SK-N-SH (cell line): ENCODE measurements at regions not wholly inside any gene's neighbourhood (a gene's known extent, or its start where the extent isn't known, plus 50 kb on each side); places are given as distances from the start of the nearest gene placed in this dataset.

Experiments used
- CTCF ChIA-PET: fragments of 300-600, 350-600 bp; formaldehyde crosslinking; extraction: SDS; loops from one replicate; lab custom pipeline; 2021; lab: Yijun Ruan, JAX
- POLR2A ChIA-PET: fragments of 350-600 bp; sonication (Branson Sonifier 250); formaldehyde crosslinking; extraction: SDS; loops from one replicate; lab custom pipeline; 2020; ENCODE audit warnings: antibody characterized with exemption, inconsistent platforms; lab: Yijun Ruan, JAX
- DNase-seq: peaks from one replicate; pipeline ENCODE4 v3.0.0; 2012
- H2AFZ ChIP-seq: fragments of 200-600 bp; sonication (generic); 2 replicates; pipeline ENCODE4 v1.8.1; 2016; ENCODE audit warnings: antibody characterized with exemption, mild to moderate bottlenecking, low read depth
- H3F3A ChIP-seq: fragments of 200-600 bp; sonication (generic); replicated peaks from 2 replicates; pipeline ENCODE3; 2016; ENCODE audit warnings: antibody characterized with exemption, mild to moderate bottlenecking; ENCODE audit not compliant: insufficient read depth
- H3K27ac ChIP-seq, 2 experiments: fragments of 200-500 bp in 1 of 2; fragments of 200-600 bp in 1 of 2; sonication (Bioruptor generic) in 1 of 2; sonication (generic), shearing (Covaris generic) in 1 of 2; 2 replicates each; pipeline versions ENCODE4 v1.5.1 to v1.6.1; 2014 to 2016; ENCODE audit warnings: low read depth in 2 of 2, inconsistent platforms in 1 of 2, low read length in 1 of 2, mild to moderate bottlenecking in 1 of 2, mixed read lengths in 1 of 2
- H3K27me3 ChIP-seq: fragments of 200-600 bp; sonication (generic), shearing (Covaris generic); 2 replicates; pipeline ENCODE4 v1.6.1; 2016; ENCODE audit warnings: mixed run types; ENCODE audit not compliant: insufficient read depth
- H3K36me3 ChIP-seq, 2 experiments: fragments of 200-500 bp in 1 of 2; fragments of 200-600 bp in 1 of 2; sonication (Bioruptor generic) in 1 of 2; sonication (generic) in 1 of 2; replicated peaks in 1 of 2; 2 replicates each; pipeline versions ENCODE3 to v1.5.1; 2014 to 2016; ENCODE audit warnings: low read length in 1 of 2, mild to moderate bottlenecking in 1 of 2; ENCODE audit not compliant: insufficient read depth in 2 of 2, control insufficient read depth in 1 of 2
- H3K4me1 ChIP-seq, 2 experiments: fragments of 200-500 bp in 1 of 2; fragments of 200-600 bp in 1 of 2; sonication (Bioruptor generic) in 1 of 2; sonication (generic), shearing (Covaris generic) in 1 of 2; 2 replicates each; pipeline versions ENCODE4 v1.5.1 to v1.6.1; 2014 to 2016; ENCODE audit warnings: low read depth in 1 of 2, low read length in 1 of 2, mixed run types in 1 of 2; ENCODE audit not compliant: insufficient read depth in 2 of 2, control insufficient read depth in 1 of 2
- H3K4me2 ChIP-seq: fragments of 200-600 bp; sonication (generic), shearing (Covaris generic); 2 replicates; pipeline ENCODE4 v1.6.1; 2017; ENCODE audit warnings: mixed run types
- H3K4me3 ChIP-seq, 2 experiments: fragments of 200-500 bp in 1 of 2; fragments of 200-600 bp in 1 of 2; sonication (Bioruptor generic) in 1 of 2; sonication (generic), shearing (Covaris generic) in 1 of 2; 2 replicates each; pipeline versions ENCODE4 v1.5.1 to v1.8.1; 2014 to 2016; ENCODE audit warnings: low read depth in 2 of 2, inconsistent platforms in 1 of 2, low read length in 1 of 2, mild to moderate bottlenecking in 1 of 2, mixed read lengths in 1 of 2, moderate library complexity in 1 of 2
- H3K79me2 ChIP-seq: fragments of 200-600 bp; sonication (generic); 2 replicates; pipeline ENCODE4 v1.8.1; 2017; ENCODE audit warnings: mild to moderate bottlenecking; ENCODE audit not compliant: insufficient read depth
- H3K9ac ChIP-seq: fragments of 200-600 bp; sonication (generic); 2 replicates; pipeline ENCODE4 v1.6.1; 2017; ENCODE audit warnings: mixed run types
- H3K9me2 ChIP-seq: fragments of 200-600 bp; sonication (generic); 2 replicates; pipeline ENCODE4 v1.6.1; 2017; ENCODE audit warnings: mixed run types
- H3K9me3 ChIP-seq: fragments of 200-600 bp; sonication (generic); 2 replicates; pipeline ENCODE4 v1.6.1; 2017; ENCODE audit warnings: mixed run types, mild to moderate bottlenecking, moderate library complexity
- H4K20me1 ChIP-seq: fragments of 200-600 bp; sonication (generic); 2 replicates; pipeline ENCODE4 v1.6.1; 2017; ENCODE audit warnings: mild to moderate bottlenecking, mixed run types; ENCODE audit not compliant: insufficient read depth
- EP300 ChIP-seq, 2 experiments: IDR thresholded peaks; 2 replicates each; pipeline versions ENCODE4 v1.4.0 to v1.6.1; 2012; ENCODE audit warnings: borderline replicate concordance in 1 of 2, low read depth in 1 of 2, low read length in 1 of 2
- FOSL2 ChIP-seq: IDR thresholded peaks from 2 replicates; pipeline ENCODE4 v1.4.0; 2012; ENCODE audit warnings: low read depth, mild to moderate bottlenecking, moderate library complexity, borderline replicate concordance
- MXI1 ChIP-seq: IDR thresholded peaks from 2 replicates; pipeline ENCODE4 v1.6.1; 2012; ENCODE audit warnings: mild to moderate bottlenecking, low read depth, low read length, improper control_type of control experiment
- NFIC ChIP-seq: IDR thresholded peaks from 2 replicates; pipeline ENCODE4 v1.4.0; 2012; ENCODE audit warnings: borderline replicate concordance
- NRF1 ChIP-seq: IDR thresholded peaks from 2 replicates; pipeline ENCODE4 v1.6.1; 2012; ENCODE audit warnings: low read depth, mild to moderate bottlenecking, low read length
- PBX3 ChIP-seq: IDR thresholded peaks from 2 replicates; pipeline ENCODE4; 2012
- POLR2AphosphoS5 ChIP-seq: IDR thresholded peaks from 2 replicates; pipeline ENCODE4 v1.6.1; 2012; ENCODE audit warnings: low read depth, low read length
- RAD21 ChIP-seq: IDR thresholded peaks from 2 replicates; pipeline ENCODE4 v1.6.1; 2012; ENCODE audit warnings: mild to moderate bottlenecking, low read length
- RCOR1 ChIP-seq: fragments of 150-350 bp; IDR thresholded peaks from 2 replicates; pipeline ENCODE4 v1.6.1; 2017; ENCODE audit warnings: antibody characterized with exemption, low read length
- RXRA ChIP-seq: IDR thresholded peaks from 2 replicates; pipeline ENCODE4 v1.4.0; 2012; ENCODE audit warnings: low read depth, mild to moderate bottlenecking, borderline replicate concordance
- SMC3 ChIP-seq: IDR thresholded peaks from 2 replicates; pipeline ENCODE4 v1.6.1; 2012; ENCODE audit warnings: low read depth, low read length, improper control_type of control experiment
- TEAD4 ChIP-seq: IDR thresholded peaks from 2 replicates; pipeline ENCODE4 v1.4.0; 2012; ENCODE audit warnings: mild to moderate bottlenecking, borderline replicate concordance; ENCODE audit not compliant: insufficient read depth
- WGBS: methylation state at CpG from one replicate; pipeline ENCODE4 v1.1.6; 2017; ENCODE audit warnings: low lambda C conversion rate; 5-methylcytosine and 5-hydroxymethylcytosine counted together

- Histone ChIP-seq H3K36me3 (no peaks in the 10 kb centered on the region), H3K9ac (no peak overlapping the region), H3F3A (no peaks in the 10 kb centered on the region), H3K4me2 (no peak overlapping the region), H3K9me3 (no peaks in the 10 kb centered on the region), H3K4me1 (peaks cover 0 to 7% of the 10 kb centered on the region in 2 experiments; a peak in 1 of 4 replicates), H3K27me3 (no peaks in the 10 kb centered on the region; the same call in 1 of the 2 replicates), H3K9me2 (no peaks in the 10 kb centered on the region), H3K4me3 (no peak overlapping the region), H3K79me2 (no peaks in the 10 kb centered on the region), H3K27ac (no peak overlapping the region), H2AFZ (no peak overlapping the region), H4K20me1 (no peaks in the 10 kb centered on the region)
- POLR2A ChIA-PET: no interaction called here
- WGBS: 46% methylated on average over 9 of the region's 9 CpGs
- DNase-seq: no peak
- TF ChIP-seq RCOR1 (peak; percentile 25; the same call in 1 of the 2 replicates), SMC3 (no peak), EP300 (IDR thresholded peaks at IDR 0.05; ENCODE audit: borderline replicate concordance in 1 of 2, low read depth in 1 of 2, low read length in 1 of 2) (peak in 1 of 2 experiments; percentile 38; a peak in 1 of 4 replicates)
- CTCF ChIA-PET: interaction anchor here (0.8 to 2.2 kb wide), 3 partner anchors 9 to 114 kb away, joined by 3 to 6 read pairs (median 5); no protein-coding TSS in a partner anchor
These were observed 125.8 kb downstream of the SMIM20 start for GRCh38 chr4:26039639-26040359.

GRCh38 chr4:26044524-26044923 lies 130.5 kb downstream of the SMIM20 start:
- Histone ChIP-seq H3K79me2 (no peaks in the 10 kb centered on the region), H3K27me3 (no peaks in the 10 kb centered on the region; the same call in 1 of the 2 replicates), H3K9ac (no peak overlapping the region), H3K27ac (no peak overlapping the region), H3K9me3 (no peaks in the 10 kb centered on the region), H3K4me2 (no peak overlapping the region), H2AFZ (no peak overlapping the region), H4K20me1 (no peaks in the 10 kb centered on the region), H3F3A (no peaks in the 10 kb centered on the region)
- ChIA-PET POLR2A (no interaction called here), CTCF (interaction anchor here (1.1 to 1.2 kb wide), 2 partner anchors 15 to 38 kb away, joined by 3 to 6 read pairs; no protein-coding TSS in a partner anchor)
- no peak for DNase-seq
- 20% methylated on average over 2 of the region's 2 CpGs for WGBS
- TF ChIP-seq MXI1: no peak
- TF ChIP-seq RAD21: no peak
- no peak for TF ChIP-seq TEAD4
- TF ChIP-seq NFIC: no peak
- no peak for TF ChIP-seq PBX3
- TF ChIP-seq FOSL2: no peak
- no peak for TF ChIP-seq RCOR1
- no peak for TF ChIP-seq RXRA
- no peak for TF ChIP-seq NRF1
- TF ChIP-seq POLR2AphosphoS5: no peak
- TF ChIP-seq, all 33 proteins: peak for 0
- Histone ChIP-seq H3K4me1 (peaks cover 0 to 10% of the 10 kb centered on the region in 2 experiments; a peak in 1 of 4 replicates), H3K36me3 (no peaks in the 10 kb centered on the region), H3K9me2 (no peaks in the 10 kb centered on the region), H3K4me3 (no peak overlapping the region)
